ENCODE measurements at regions not wholly inside any gene's neighbourhood (a gene's known extent, or its start where the extent isn't known, plus 50 kb on each side); places are given as distances from the start of the nearest gene placed in this dataset.
"Not testable (repeated sequence)": the region's sequence is repeated elsewhere in the genome, so short reads cannot be mapped to it uniquely, and the experiment has no call there.

GRCh38 chrX:13474164-13474516 lies 95.3 kb upstream of the EGFL6 start:
- no peak for DNase-seq

GRCh38 chrX:13473442-13474163 lies 95.8 kb upstream of the EGFL6 start:
- DNase-seq: peak; percentile 2 to 25

GRCh38 chrX:13472975-13473374 lies 96.4 kb upstream of the EGFL6 start:
- DNase-seq: no peak

GRCh38 chrX:13471269-13471668 lies 98.1 kb upstream of the EGFL6 start:
- DNase-seq: no peak

- no peak for DNase-seq
Observed at GRCh38 chrX:13470685-13470977, 98.8 kb upstream of the EGFL6 start.

GRCh38 chrX:13469963-13470684 lies 99.3 kb upstream of the EGFL6 start:
- peak in 1 of 2 experiments; percentile 1 for DNase-seq

GRCh38 chrX:13468096-13468495 lies 101.3 kb upstream of the EGFL6 start:
- DNase-seq: no peak

GRCh38 chrX:13467243-13467642 lies 102.2 kb upstream of the EGFL6 start:
- no peak for DNase-seq

GRCh38 chrX:13464599-13465275 lies 104.7 kb upstream of the EGFL6 start:
- DNase-seq: no peak

GRCh38 chrX:13463608-13464007 lies 105.8 kb upstream of the EGFL6 start:
- peak; percentile 44 to 50 for DNase-seq

- no peak for DNase-seq
Observed at GRCh38 chrX:13452283-13452682, 117.1 kb upstream of the EGFL6 start.

- DNase-seq: no peak
Observed at GRCh38 chrX:13449441-13449840, 120.0 kb upstream of the EGFL6 start.

GRCh38 chrX:13448941-13449340 lies 120.5 kb upstream of the EGFL6 start:
- no peak for DNase-seq

GRCh38 chrX:13441608-13442007 lies 121.8 kb upstream of the ATXN3L start:
- DNase-seq: not testable (repeated sequence)

GRCh38 chrX:13440176-13440575 lies 120.3 kb upstream of the ATXN3L start:
- DNase-seq: no peak

- DNase-seq: no peak
Observed at GRCh38 chrX:13433298-13433605, 113.4 kb upstream of the ATXN3L start.

GRCh38 chrX:13432414-13433297 lies 112.8 kb upstream of the ATXN3L start:
- DNase-seq: no peak

GRCh38 chrX:13430136-13430827 lies 110.4 kb upstream of the ATXN3L start:
- no peak for DNase-seq

GRCh38 chrX:13428053-13428786 lies 108.4 kb upstream of the ATXN3L start:
- DNase-seq: peak; percentile 44 to 46

- no peak for DNase-seq
Observed at GRCh38 chrX:13427441-13428052, 107.7 kb upstream of the ATXN3L start.

GRCh38 chrX:13420545-13421183 lies 100.8 kb upstream of the ATXN3L start:
- DNase-seq: no peak

Data from Kasumi-1 (cell line).